ENCODE measurements at regions not wholly inside any gene's neighbourhood (a gene's known extent, or its start where the extent isn't known, plus 50 kb on each side); places are given as distances from the start of the nearest gene placed in this dataset.
A peak's percentile ranks its signal among the peaks of the same experiment; 100 is the strongest.

GRCh38 chr9:107883496-107884124 is 394.0 kb upstream of the KLF4 start:
- no peak for DNase-seq

DNA sequence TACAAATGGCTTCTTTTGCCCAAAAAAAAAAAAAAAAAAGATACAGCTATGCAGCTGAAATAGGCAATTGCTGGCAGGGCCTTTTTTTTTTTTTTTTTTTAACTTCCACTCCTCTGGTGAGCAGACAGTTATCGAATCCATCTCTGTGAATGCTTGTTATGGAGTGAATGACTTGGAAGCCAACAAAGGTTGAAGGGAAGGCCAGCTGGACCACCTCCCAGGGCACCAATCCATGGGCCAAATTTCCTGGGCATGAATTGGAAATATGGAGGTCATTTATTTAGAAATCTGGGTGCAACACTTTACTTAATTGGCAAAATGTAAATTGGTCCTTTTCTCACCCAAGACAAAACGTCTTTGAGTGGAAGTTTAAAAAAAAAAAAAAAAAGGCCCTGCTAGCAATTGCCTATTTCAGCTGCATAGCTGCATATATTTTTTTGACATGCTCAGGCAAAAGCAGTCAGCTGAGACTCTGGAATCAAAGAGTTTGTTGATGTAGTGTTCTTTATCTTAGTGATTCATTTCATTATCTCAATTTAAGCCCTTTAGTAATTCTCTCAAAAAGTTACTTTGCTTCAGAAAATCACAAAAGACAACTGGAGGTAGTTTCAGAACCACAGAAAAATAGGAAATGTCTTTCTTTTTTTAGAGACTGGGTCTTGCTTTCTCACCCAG is 392.2 kb upstream of the KLF4 start:
- no peak for DNase-seq

DNA sequence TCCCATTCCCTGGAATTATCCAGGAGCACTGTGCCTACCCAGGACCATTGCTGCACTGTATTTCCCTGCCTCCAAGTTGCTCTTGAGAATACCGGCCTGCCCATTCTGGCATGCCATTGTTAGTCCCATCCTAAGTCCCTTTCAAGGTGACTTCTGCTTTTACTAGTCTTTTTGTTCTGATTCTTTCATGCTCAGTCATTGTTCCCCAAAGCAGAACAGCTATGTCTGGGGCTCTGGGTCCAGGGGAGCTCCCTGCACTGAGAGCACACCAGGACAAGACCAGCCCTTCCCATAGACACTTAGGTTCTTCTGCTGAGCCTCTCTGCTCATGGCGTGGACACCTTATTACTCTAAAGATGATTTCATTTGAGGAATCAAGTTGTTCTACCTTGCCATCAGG is 388.9 kb upstream of the KLF4 start:
- DNase-seq: no peak

- DNase-seq: no peak
Measured at GRCh38 chr9:107875571-107875980, 386.0 kb upstream of the KLF4 start.

DNA sequence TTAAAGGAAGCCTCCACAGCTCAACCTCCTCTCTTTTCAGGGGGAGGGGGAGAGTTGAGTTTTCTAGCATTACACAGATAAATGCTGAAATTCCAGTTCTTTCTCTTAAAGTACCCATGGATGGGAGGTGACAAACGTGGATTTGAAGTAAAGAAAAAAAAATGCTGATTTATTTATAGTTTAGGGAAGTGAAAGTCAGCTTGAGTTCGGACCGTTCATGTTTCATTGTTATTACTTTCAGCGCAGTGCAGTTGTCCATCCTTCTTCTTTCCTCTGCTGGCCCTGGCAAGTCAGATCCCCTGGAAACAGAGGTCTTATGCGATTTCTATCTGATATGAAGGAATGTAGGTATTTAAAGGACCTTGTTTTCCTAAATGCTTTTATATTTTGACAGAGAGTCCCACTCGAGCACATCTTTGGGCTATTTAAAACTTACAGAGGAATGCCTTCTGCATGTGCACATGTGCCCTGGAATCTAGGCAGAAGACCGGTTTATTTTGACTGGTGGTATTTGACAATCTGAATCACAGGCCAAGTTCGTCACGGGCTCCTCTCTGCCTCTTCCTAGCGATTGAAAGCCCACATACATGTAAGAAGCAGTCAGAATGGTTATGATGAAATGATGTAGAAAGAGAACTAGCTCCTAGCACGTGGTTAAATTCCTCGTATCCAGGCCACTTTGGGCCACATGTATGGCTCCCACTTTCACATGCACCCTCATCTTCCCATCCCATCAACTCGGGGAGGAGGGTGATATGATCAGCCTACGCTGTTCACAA is 385.2 kb upstream of the KLF4 start:
- DNase-seq: no peak

DNA sequence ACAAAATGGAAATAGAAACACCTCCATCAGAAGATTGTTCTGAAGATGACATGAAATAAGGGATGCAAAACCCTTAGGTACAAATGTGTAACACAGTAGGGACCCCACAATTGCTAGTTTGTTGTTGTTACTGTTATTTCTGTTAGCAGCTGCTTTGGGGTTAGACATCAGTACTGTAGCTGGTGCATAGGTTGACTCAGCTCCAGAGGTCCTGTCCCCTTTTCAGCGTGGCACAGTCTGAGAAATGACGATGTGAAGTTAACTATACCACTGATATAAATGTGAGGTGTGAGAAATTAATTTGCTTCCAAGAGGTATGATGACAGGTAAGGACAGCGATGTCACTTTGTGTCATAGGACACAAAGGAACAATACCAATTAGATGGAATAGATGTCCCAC is 384.6 kb upstream of the KLF4 start:
- DNase-seq: no peak

- no peak for DNase-seq
Measured at GRCh38 chr9:107872457-107873192, 383.1 kb upstream of the KLF4 start.

DNA sequence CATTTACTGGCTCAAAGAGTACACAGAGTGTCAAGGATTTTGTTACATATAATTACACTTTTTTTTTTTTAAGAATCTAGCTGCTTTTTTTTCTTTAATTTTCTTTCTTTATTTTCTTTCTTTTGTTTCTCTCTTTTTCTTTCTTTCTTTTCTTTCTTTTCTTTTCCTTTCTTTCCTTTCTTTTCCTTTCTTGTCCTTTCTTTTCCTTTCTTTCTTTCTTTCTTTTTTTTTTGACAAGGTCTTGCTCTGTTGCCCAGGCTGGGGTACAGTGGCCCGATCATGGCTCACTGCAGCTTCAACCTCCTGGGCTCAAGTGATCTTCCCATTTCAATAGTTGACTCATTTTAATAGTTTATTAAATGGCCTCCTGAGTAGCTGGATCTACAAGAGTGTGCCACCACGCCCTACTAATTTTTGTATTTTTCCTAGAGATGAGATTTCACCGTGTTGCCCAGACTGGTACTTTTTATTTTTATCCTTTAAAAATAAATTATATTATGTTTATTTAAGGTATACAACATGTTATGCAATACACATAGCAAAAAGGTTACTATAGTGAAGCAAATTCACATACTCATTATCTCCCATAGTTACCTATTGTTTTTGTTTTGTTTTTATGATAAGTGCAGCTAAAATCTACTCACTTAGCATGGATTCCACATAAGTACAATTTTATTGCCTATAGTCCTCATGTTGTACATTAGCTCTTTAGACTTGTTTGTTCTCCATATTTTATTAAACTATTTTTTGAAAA is 381.5 kb upstream of the KLF4 start:
- DNase-seq: no peak

DNA sequence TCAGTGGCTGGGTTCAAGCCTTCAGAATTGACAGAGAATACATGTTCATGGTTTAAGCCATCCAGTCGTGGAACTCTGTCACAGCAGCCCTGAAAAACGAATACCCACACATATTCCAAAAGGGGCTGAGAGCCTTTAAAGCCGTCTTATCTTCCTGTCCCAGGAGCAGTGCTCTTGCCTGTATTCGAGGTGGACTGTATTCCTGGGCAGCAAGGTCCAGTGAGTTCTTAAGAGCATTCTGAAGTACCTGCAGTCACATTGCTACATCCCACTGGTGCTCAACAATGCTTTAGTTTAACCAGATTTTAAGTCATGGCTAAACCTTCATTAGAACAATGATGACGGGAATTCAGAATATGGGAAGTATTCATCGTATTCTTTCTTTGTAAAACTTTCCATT is 380.7 kb upstream of the KLF4 start:
- DNase-seq: no peak

GRCh38 chr9:107869111-107869510 is 379.5 kb upstream of the KLF4 start:
- DNase-seq: no peak

DNA sequence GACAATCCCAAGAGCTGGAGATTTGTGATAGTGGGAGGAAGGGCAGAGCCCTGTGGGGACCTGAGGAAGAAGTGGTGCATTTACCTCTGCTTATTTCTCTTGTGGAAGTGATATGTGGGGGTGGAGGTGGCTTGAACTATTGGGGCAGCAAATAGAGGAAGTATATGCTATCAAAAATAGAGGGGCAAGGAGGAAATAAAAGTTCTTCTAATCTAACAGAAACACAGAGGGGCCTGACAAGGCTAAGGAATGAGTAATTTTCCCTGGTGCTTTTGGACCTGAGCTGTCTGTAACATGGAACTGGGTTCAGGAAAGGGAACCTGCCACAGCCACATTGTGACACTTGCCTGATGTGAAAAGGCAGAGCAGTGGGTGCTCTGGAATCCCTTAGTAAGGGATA is 378.6 kb upstream of the KLF4 start:
- DNase-seq: no peak

GRCh38 chr9:107867738-107868137 is 378.2 kb upstream of the KLF4 start:
- no peak for DNase-seq

DNA sequence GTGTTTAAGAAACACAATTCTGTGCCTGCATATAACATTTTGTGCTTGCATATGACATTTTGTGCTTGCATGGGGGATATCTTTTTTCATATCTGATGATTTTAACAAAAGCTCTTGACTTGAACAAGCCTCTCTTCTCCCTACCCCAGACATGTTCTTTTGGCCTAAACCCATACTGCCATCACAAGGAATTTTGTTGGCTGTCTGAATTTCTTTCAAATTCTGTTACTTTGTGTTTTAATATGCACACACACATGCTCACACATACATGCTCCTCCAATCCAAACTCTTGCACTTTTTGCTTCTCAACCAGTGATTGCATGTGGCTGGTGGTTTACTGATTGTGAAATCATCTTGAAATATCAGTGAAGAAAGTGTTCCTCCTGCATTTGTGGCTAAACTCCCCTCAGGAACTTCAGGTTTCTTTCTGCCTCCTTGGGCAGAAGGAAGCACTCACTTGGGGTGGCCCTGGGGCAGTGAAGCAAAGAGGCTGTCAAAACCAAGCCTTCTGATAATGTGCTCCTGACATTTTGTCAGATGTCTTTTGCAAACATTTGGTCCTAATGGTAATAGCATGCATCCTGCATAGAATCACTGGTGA is 377.2 kb upstream of the KLF4 start:
- peak; percentile 14 for DNase-seq

- no peak for DNase-seq
Measured at GRCh38 chr9:107863396-107863795, 373.8 kb upstream of the KLF4 start.

GRCh38 chr9:107862881-107863280 is 373.3 kb upstream of the KLF4 start:
- no peak for DNase-seq

GRCh38 chr9:107862323-107862722 is 372.8 kb upstream of the KLF4 start:
- no peak for DNase-seq

GRCh38 chr9:107861075-107861474 is 371.5 kb upstream of the KLF4 start:
- DNase-seq: no peak

DNA sequence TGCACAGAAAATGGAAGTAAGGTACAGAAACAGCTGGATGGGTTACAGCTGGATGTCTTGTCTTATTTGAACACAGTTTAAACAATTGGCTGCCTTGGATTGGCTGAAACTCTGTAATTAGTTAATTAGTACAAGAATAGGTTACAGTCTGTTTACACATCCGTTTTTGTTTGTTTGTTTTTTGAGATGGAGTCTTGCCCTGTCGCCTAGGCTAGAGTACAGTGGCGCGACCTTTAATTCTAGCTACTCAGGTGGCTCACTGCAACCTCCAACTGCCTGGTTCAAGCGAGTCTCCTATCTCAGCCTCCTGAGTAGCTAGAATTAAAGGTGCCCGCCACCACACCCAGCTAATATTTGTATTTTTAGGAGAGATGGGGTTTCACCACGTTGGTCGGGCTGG is 368.7 kb upstream of the KLF4 start:
- no peak for DNase-seq

GRCh38 chr9:107856633-107857032 is 367.1 kb upstream of the KLF4 start:
- DNase-seq: no peak

GRCh38 chr9:107855164-107855563 is 365.6 kb upstream of the KLF4 start:
- no peak for DNase-seq

DNA sequence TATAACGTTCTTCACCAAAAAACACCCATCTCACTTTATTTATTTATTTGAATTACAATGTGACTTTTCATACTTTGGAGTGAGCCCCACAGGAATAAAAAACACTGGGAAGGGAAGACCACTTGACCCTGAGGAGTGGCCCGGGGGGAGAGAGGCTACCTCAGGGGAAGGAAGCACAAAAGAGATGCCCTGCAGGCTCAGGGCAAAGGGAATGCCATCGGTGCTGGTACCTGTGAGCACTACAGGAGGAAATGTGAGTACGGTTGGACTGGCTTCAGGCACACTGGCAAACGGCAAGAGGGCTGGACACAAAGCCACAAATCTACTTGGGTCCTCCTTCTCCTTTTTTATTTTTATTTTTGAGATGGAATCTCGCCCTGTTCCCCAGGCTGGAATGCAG is 363.9 kb upstream of the KLF4 start:
- no peak for DNase-seq

DNA sequence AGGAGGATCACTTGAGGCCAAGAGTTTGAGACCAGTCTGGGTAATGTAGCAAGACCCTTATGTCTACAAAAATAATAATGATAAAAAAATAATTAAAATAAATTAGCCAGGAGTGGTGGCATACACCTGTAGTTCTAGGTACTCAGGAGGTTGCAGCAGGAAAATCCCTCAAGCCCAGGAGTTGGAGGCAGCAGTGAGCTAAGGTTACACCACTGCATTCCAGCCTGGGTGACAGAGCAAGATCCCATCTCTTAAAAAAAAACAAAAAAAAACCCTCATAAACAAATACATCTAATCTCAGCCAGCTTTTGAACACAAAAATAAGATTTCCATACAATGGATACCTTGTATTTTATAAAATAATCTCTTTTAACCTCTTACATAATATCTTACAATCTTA is 363.3 kb upstream of the KLF4 start:
- no peak for DNase-seq

Data from fibroblast of skin of right biceps (primary cell).